Activated CD8-positive, alpha-beta memory T cell treated with anti-CD3 and anti-CD28 coated beads for 24 hours (primary cell): ENCODE measurements at regions not wholly inside any gene's neighbourhood (a gene's known extent, or its start where the extent isn't known, plus 50 kb on each side); places are given as distances from the start of the nearest gene placed in this dataset.

Experiments used
- DNase-seq: peaks from one replicate; pipeline ENCODE4 v3.0.0-alpha.2; 2020

GRCh38 chr3:110139048-110139447 is 801.7 kb upstream of the DPPA4 start:
- DNase-seq: no peak

GRCh38 chr3:110139821-110140220 is 802.5 kb upstream of the DPPA4 start:
- DNase-seq: no peak

GRCh38 chr3:110149763-110150162 is 812.4 kb upstream of the DPPA4 start:
- DNase-seq: no peak

GRCh38 chr3:110157221-110157620 is 819.9 kb upstream of the DPPA4 start:
- no peak for DNase-seq

- DNase-seq: no peak
Measured at GRCh38 chr3:110164632-110165369, 827.5 kb upstream of the DPPA4 start.

GRCh38 chr3:110165370-110165743 is 828.0 kb upstream of the DPPA4 start:
- no peak for DNase-seq

GRCh38 chr3:110165753-110166152 is 828.4 kb upstream of the DPPA4 start:
- no peak for DNase-seq

GRCh38 chr3:110166791-110167190 is 829.4 kb upstream of the DPPA4 start:
- no peak for DNase-seq

- no peak for DNase-seq
Measured at GRCh38 chr3:110174908-110175307, 837.6 kb upstream of the DPPA4 start.

- DNase-seq: no peak
Measured at GRCh38 chr3:110178965-110179364, 841.6 kb upstream of the DPPA4 start.

- DNase-seq: no peak
Measured at GRCh38 chr3:110180733-110181132, 843.4 kb upstream of the DPPA4 start.

- no peak for DNase-seq
Measured at GRCh38 chr3:110181226-110181625, 843.9 kb upstream of the DPPA4 start.

- no peak for DNase-seq
Measured at GRCh38 chr3:110184536-110184935, 847.2 kb upstream of the DPPA4 start.

- DNase-seq: no peak
Measured at GRCh38 chr3:110193074-110193473, 855.7 kb upstream of the DPPA4 start.

GRCh38 chr3:110198717-110199587 is 861.6 kb upstream of the DPPA4 start:
- no peak for DNase-seq

- no peak for DNase-seq
Measured at GRCh38 chr3:110199588-110199943, 862.2 kb upstream of the DPPA4 start.

GRCh38 chr3:110210086-110210660 is 861.4 kb upstream of the NECTIN3 start:
- no peak for DNase-seq

- no peak for DNase-seq
Measured at GRCh38 chr3:110226645-110227044, 845.0 kb upstream of the NECTIN3 start.

- DNase-seq: no peak
Measured at GRCh38 chr3:110227991-110228390, 843.6 kb upstream of the NECTIN3 start.

- no peak for DNase-seq
Measured at GRCh38 chr3:110234831-110235230, 836.8 kb upstream of the NECTIN3 start.

GRCh38 chr3:110236976-110237610 is 834.5 kb upstream of the NECTIN3 start:
- no peak for DNase-seq

GRCh38 chr3:110243081-110243480 is 828.5 kb upstream of the NECTIN3 start:
- no peak for DNase-seq

GRCh38 chr3:110246796-110247376 is 824.7 kb upstream of the NECTIN3 start:
- no peak for DNase-seq
